Right ventricle myocardium superior (tissue), 1 donor: ENCODE measurements at regions not wholly inside any gene's neighbourhood (a gene's known extent, or its start where the extent isn't known, plus 50 kb on each side); places are given as distances from the start of the nearest gene placed in this dataset.
"Not testable (repeated sequence)": the region's sequence is repeated elsewhere in the genome, so short reads cannot be mapped to it uniquely, and the experiment has no call there.

ENCODE experiments used
- ATAC-seq: fragments of 200-7000 bp; cut with Tn5 transposase; one replicate; pipeline ENCODE4 v1.9.1; 2020; ENCODE audit warnings: mild to moderate bottlenecking; ENCODE audit not compliant: poor library complexity
- DNase-seq: peaks from one replicate; pipeline ENCODE4 v3.0.0-alpha.2; 2020
- intact Hi-C: fragments of 100-400 bp; cut with DNase I; formaldehyde crosslinking; loops from one replicate; pipeline ENCODE4 v1.11.2; 2022
- donor health status: DM: no; HTN: yes; CAD: no; lungs with severe emphysema.

DNA sequence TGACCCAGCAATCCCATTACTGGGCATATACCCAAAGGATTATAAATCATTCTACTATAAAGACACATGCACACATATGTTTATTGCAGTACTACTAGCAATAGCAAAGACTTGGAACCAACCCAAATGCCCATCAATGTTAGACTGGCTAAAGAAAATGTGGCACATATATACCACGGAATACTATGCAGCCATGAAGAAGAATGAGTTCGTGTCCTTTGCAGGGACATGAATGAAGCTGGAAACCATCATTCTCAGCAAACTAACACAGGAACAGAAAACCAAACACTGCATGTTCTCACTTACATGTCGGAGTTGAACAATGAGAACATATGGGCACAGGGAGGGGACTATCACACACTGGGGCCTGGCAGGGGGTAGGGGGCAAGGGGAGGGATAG, 183.0 kb downstream of the HACE1 start:
- DNase-seq, ATAC-seq, intact Hi-C loops: not testable (repeated sequence)

DNA sequence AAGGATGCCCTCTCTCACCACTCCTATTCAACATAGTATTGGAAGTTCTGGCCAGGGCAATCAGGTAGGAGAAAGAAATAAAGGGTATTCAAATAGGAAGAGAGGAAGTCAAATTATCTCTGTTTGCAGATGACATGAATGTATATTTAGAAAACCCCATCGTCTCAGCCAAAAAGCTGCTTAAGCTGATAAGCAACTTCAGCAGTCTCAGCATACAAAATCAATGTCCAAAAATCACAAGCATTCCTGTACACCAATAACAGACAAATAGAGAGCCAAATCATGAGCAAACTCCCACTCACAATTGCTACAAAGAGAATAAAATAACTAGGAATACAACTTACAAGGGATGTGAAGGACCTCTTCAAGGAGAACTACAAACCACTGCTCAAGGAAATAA, 184.6 kb downstream of the HACE1 start:
- ATAC-seq, intact Hi-C loops: not testable (repeated sequence)

DNA sequence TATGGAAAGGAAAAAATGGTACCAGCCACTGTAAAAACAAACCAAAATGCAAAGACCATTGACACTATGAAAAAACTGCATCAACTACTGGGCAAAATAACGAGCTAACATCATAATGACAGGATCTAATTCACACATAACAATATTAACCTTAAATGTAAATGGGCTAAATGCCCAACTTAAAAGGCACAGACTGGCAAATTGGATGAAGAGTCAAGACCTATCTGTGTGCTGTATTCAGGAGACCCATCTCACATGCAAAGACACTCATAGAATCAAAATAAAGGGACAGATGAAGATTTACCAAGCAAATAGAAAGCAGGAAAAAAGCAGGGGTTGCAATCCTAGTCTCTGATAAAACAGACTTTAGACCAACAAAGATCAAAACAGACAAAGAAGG, 186.6 kb downstream of the HACE1 start:
- ATAC-seq, DNase-seq, intact Hi-C loops: not testable (repeated sequence)

More for the DNA sequence above, 184.6 kb downstream of the HACE1 start:
- DNase-seq, result not testable (repeated sequence)

DNA sequence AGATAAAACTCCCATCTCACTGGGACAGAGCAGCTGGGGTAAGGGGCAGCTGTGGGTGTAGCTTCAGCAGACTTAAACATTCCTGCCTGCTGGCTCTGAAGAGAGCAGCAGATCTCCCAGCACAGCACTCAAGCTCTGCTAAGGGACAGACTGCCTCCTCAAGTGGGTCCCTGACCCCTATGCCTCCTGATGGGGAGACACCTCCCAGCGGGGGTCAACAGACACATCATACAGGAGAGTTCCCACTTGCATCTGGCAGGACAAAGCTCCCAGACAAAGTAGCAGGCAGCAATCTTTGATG, 188.2 kb downstream of the HACE1 start:
- intact Hi-C loops, DNase-seq, ATAC-seq: not testable (repeated sequence)

DNA sequence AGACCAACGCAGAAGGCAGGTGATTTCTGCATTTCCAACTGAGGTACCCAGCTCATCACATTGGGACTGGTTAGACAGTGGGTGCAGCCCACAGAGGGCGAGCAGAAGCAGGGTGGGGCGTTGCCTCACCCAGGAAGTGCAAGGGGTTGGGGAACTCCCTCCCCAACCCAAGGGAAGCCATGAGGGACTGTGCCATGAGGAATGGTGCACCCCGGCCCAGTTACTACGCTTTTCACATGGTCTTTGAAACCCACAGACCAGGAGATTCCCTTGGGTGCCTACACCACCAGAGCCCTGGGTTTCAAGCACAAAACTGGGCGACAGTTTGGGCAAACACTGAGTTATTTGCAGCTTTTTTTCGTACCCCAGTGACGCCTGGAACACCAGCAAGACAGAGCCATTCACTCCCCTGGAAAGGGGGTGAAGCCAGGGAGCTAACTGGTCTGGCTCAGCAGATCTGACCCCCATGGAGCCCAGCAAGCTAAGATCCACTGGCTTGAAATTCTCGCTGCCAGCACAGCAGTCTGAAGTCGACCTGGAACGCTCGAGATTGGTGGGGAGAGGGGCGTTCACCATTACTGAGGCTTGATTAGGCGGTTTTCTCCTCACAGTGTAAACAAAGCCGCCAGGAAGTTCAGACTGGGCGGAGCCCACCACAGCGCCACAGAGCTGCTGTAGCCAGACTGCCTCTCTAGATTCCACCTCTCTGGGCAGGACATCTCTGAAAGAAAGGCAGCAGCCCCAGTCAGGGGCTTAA, 188.7 kb downstream of the HACE1 start:
- ATAC-seq, DNase-seq, intact Hi-C loops: not testable (repeated sequence)

DNA sequence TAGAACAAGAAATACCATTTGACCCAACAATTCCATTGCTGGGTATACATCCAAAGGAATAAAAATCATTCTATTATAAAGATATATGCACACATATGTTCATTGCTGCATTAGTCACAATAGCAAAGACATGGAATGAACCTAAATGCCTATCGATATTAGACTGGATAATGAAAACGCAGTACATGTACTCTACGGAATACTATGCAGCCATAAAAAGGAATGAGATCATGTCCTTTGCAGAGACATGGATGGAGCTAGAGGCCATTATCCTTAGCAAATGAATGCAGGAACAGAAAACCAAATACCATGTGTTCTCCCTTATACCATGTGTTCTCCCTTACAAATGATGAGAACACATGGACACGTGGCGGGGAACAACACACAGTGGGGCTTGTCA, 190.2 kb downstream of the HACE1 start:
- no peak for ATAC-seq
- no peak for DNase-seq

GRCh38 chr6:104656235-104656634, 203.5 kb downstream of the HACE1 start:
- no peak for ATAC-seq

More for the DNA sequence above, 190.2 kb downstream of the HACE1 start:
- intact Hi-C loops, result no loop called here

GRCh38 chr6:104653781-104654180, 205.9 kb downstream of the HACE1 start:
- ATAC-seq, result no peak
- no peak for DNase-seq
- intact Hi-C loops, result no loop called here

More at GRCh38 chr6:104656235-104656634, 203.5 kb downstream of the HACE1 start:
- intact Hi-C loops, result no loop called here
- DNase-seq, result no peak

GRCh38 chr6:104648347-104648746, 211.4 kb downstream of the HACE1 start:
- intact Hi-C loops, result no loop called here
- no peak for DNase-seq
- ATAC-seq, result no peak

GRCh38 chr6:104644848-104645247, 214.9 kb downstream of the HACE1 start:
- no peak for ATAC-seq
- intact Hi-C loops, result no loop called here
- DNase-seq, result no peak

GRCh38 chr6:104642871-104643270, 216.8 kb downstream of the HACE1 start:
- DNase-seq (no peak), ATAC-seq (no peak)
- intact Hi-C loops, result no loop called here

DNA sequence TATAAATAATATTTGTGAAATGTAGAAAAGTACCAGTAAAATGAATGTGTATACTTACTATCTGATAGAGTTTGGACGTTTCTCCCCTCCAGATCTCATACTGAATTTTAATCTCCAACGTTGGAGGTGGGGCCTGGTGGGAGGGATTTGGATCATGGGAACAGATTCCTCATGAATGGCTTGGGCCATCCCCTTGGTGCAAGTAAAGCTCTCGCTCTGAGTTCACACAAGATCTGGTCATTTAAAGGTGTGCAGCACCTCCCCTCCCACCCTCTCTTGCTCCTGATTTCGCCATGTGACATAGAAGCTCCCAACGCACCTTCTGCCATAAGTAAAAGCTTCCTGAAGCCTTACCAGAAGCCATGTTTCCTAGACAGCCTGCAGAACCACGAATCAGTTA, 219.0 kb downstream of the HACE1 start:
- ATAC-seq, result no peak
- intact Hi-C loops, result no loop called here
- DNase-seq, result no peak

- DNase-seq (no peak), ATAC-seq (no peak)
- intact Hi-C loops, result no loop called here
These were observed 219.5 kb downstream of the HACE1 start for GRCh38 chr6:104640150-104640700.

DNA sequence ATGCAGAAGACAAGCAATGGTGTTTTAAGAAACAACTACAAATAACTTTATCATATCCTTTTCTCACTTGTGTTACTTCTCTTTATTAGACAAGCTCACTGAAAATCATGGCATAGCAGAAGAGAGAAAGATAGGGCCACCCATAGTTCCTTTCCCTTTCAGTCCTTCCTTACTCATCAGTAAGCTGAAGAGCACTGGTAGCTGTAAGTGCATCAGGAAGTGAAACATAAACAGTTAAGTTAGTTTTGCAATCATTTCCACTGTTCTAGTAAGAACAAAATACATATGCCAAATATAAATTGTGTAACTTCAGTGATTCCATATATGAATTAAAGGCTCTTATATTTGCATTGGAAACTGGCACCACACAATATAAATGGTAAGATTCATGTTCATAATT, 220.1 kb downstream of the HACE1 start:
- no peak for DNase-seq
- intact Hi-C loops, result no loop called here
- peak; percentile 66 for ATAC-seq

- ATAC-seq (peak; percentile 85), DNase-seq (peak; percentile 49)
- intact Hi-C loops, result no loop called here
These were observed 220.9 kb downstream of the HACE1 start for GRCh38 chr6:104638841-104639290.

GRCh38 chr6:104633125-104633524, 226.6 kb downstream of the HACE1 start:
- intact Hi-C loops, result no loop called here
- no peak for DNase-seq
- no peak for ATAC-seq

GRCh38 chr6:104632588-104632987, 227.1 kb downstream of the HACE1 start:
- no peak for ATAC-seq
- intact Hi-C loops, result no loop called here
- DNase-seq, result no peak

GRCh38 chr6:104630955-104631354, 228.8 kb downstream of the HACE1 start:
- DNase-seq, result no peak
- no peak for ATAC-seq
- intact Hi-C loops, result no loop called here

DNA sequence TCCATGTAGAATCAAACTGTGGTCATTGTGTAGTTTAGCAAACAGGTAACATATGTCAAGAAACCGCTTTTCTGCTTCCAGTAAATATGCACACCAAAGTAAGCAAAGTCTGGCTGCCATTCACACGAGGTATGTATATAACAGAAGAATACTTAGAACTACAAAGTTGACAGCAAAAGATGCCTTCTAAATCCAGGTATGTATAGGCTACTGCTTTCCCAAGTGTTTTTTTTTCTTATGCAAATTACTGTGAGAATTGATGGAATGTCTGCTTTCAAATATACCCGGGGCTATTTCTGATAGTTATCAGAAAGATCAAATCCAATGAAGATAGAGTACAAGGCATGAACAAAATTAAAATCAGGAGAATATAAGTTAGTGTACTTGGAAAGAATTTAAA, 229.2 kb downstream of the HACE1 start:
- DNase-seq (no peak), ATAC-seq (no peak)
- intact Hi-C loops, result no loop called here

GRCh38 chr6:104629826-104630225, 229.9 kb downstream of the HACE1 start:
- ATAC-seq, result no peak

More at GRCh38 chr6:104629826-104630225, 229.9 kb downstream of the HACE1 start:
- no peak for DNase-seq
- intact Hi-C loops, result no loop called here
